NCI-H187 (cell line): ENCODE measurements at regions not wholly inside any gene's neighbourhood (a gene's known extent, or its start where the extent isn't known, plus 50 kb on each side); places are given as distances from the start of the nearest gene placed in this dataset.

Source experiments
- DNase-seq, 2 experiments: peaks; one replicate each; lab custom pipeline; 2025; lab: John Stamatoyannopoulos, UW

DNA sequence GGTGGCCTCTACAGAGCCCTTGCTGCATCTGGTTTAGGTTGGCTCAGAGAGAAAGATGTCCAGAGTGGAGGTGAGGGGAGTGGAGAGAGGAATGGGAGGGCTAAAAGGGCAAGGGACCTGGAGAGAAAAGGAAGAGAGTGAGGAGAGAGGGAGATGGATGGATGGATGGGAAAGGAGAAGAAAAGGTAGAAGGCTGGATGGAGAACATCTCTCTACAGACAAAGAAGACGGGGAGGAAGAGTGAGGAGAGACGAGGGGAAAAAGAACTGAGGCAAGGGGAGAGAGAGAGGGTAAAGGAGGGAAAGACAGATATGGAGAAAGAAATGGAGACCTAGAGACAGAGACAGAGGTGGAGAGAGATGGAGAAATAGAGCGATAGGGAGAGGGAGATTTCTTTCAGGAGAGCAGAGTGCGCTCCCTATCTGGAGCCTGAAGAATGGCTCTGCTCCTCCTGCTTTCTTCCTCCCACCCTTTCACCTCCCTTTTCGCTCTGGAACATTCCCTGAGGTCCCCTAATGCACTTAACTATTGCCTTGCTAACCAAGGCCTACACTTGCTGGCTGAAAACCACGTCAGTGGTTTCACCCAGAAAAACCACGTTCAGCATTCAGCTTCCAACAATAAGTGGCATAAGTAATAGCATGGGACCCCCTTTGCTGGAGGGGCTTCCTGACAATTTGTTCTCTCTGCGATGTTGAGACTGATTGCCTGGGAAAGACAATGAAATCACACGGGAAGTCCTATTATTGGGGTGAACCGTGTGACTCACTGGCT, 286.3 kb downstream of the CDH26 start:
- no peak for DNase-seq

DNA sequence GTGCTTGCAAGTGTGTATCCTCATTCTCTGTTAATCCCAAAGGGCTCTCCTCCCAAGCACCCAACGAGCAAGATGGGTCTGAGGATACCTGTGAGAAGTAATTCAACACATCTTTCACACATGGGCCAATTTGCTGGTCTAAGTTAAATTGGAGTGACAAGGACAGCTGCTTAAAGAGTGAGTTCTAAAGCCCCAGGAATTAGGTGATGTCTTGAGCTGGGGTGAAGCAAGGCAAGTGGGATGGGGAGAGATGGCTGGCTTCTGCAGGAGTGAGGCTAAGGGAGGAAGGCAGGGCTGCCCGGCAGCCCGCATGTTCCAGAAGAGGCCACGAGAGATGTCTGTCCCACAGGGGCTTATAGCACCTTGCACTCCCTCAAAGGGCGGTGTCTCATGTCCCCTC, 288.5 kb downstream of the CDH26 start:
- no peak for DNase-seq

DNA sequence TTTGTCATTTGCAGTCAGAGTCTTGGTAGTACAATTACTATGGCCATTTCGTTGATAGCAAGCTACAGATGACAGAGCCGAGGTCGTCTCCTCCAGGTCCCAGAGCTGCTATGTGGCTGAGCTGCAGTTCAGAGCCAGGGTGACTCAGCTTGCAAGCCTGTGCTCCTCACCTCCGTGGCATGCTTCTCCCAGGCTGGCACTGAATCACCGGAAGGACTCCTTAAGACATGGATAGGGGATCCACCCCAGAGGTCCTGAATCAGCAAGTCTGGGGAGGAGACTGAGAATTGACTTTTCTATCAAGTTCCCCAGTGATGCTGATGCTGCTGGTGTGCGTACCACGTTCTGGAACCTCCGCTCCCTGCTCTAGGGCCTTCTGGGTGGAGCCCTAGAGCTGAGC, 291.2 kb downstream of the CDH26 start:
- DNase-seq = no peak

GRCh38 chr20:60250251-60250650, 292.0 kb downstream of the CDH26 start:
- DNase-seq = no peak

- no peak for DNase-seq
These were observed 294.6 kb downstream of the CDH26 start for GRCh38 chr20:60252866-60253265.

DNA sequence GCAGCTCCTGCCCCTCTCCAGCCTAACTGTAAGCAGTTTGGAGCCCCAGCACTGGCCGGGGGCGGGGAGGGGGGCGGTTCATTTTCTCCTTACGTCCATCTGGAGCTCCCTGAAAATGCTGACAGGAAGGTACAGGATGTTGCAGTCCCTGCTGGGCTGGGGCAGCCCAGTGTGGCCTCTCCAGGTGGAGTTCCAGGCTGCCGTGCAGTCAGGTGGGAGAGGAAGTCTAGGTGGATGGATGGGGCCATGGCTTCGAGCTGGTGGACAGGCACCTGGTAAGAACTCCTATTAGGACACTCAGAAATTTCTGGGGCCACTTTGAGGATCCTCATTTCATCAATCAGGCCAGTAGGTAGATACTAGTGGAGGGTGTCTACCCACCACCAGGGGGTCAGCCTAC, 295.2 kb downstream of the CDH26 start:
- no peak for DNase-seq

- DNase-seq = no peak
These were observed 296.7 kb downstream of the CDH26 start for GRCh38 chr20:60254901-60255411.

- peak; percentile 47 to 54 for DNase-seq
These were observed 297.2 kb downstream of the CDH26 start for GRCh38 chr20:60255415-60255814.

DNA sequence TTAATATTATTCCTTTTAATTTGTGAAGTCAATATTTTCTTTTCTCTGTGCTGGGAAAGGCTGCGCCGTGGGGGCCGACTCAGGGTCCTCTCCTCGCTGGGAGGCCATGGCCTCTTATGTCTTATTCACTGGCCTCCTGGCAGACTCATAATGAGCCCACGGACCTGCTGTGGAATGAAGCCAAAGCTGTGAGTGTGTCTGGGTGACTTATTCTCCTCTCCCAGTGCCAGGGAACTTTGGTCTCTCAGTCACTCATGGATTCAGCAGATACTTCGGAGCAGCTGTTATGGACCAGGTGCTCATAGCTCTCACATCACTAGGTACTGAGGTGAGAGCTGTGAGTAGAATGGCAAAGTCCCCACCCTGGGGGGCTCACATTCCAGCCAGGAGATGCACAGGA, 297.6 kb downstream of the CDH26 start:
- no peak for DNase-seq

GRCh38 chr20:60256811-60257210, 298.6 kb downstream of the CDH26 start:
- no peak for DNase-seq

DNA sequence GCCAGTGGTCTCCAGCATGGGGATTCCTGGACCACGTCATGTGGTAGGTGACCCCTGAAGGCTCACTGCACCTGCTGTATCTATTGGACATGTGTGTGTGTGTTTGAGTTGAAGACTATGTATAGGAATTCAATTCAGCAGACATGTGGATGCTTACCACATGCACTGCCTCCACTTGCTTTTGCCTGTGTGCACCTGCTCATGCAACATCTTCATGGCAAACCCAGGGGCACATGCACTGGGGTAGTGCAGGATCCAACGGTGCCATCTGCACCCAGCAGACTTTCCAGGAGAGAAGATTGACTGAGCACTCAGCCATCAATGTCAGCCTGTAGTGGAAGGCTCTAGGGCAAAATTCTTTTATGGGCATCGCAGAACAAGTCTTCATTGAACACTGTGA, 299.4 kb downstream of the CDH26 start:
- no peak for DNase-seq

DNA sequence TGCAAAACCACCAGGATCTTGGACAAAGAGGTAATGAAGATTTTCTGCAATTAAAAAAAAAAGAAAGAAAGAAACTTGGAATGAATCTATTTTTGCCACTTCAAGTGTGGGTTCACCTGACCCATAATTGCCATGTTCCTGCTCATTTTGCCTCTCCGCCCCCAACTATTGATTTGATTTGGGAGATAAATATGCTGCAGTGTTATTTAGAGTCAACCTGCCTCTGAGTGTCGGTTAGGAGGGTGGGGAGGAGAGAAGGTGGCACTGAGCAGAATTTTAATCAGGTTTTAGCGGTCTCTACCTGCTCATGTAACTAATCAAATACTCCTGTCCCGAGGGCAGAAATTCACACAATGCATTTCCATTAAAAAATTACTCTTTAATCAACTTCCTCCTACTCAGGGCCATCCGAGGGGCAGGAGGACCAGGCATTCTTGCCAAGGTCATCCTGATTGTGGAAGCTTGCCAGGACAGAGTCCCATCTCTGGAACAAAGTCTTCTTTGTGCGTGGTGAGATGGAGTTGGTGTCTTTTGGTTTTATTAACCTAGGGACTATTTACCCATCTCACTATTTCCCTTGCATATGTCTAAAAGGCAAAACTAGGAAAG, 300.1 kb downstream of the CDH26 start:
- DNase-seq = no peak

DNA sequence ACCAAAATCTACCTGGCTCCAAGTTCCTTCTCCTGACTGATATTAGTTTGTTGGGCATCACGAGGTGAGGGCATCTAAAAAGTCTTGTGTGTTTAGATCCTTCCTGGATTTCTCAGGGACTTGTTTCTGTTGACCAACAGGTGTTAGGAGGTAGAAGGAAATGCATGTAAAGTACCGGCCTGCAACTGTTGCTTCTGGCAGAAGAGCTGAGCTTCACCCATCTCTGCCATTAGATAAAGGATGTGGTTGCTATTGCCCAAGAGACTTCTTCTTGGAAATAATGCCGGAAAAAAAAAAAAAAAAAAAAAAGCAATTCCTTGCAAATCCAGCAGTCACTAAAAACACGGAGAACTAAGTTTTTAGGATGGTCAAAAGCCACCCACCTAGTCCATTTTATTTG, 303.1 kb downstream of the CDH26 start:
- DNase-seq = no peak

DNA sequence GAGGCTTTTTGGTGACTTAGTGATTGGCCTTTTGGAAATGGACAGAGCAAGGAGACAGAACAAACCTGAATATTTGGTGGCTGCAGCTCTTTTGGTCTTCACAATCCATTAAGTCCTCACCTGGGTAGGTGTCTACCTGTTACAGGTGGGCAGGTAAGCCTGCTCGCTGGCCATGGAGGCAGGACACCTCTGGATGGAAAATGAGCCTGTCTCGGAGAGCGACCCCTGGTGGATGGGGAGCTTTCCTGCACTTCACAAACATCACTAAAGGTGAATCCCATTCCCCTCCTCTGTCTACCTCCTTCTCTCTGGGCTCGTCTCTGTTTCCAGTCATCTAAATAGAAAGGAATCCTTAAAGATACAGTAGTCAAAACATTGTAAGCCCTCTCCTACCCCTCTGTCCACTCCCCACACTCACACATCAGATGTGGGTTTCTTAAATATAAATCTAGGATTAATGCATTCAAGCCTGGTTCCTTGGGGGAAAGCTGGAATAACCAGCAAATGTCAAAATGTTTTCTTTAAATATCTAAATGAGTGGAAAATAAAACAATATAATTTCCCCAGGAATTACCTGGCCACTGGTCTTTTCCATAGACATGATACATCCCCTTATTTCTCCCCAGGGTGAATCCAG, 304.9 kb downstream of the CDH26 start:
- DNase-seq = no peak

- DNase-seq = no peak
These were observed 305.8 kb downstream of the CDH26 start for GRCh38 chr20:60263725-60264709.

DNA sequence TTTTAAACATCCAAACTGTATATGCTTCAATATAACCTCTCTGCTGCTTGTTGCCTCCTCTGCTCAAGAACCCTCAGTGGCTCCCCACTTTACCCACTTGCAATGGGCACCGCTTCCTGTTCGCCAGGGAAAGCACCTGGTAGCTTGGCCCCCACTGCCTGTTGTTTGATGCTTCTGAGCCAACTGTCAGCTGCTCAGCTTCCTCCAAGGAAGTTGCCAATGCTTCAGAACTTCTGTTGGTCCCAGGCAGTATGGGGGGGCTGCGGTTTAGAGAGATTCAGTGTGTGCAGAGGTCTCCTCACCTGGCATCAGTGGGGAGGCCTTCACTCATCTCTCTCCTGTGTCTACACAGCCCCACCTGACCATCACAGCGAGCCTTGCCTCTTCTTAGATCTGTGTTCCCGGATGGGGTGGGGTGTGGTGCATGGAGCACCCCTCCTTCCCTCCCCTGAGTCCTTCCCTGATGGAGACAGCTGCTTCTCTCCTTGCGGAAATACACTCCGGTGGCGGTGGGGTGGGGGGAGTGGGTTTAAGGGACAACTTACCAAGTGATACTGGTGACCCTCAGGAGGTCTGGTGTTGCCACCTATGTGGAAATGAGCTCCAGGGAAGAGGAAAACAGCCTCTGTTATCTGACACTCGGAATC, 308.1 kb downstream of the CDH26 start:
- no peak for DNase-seq

GRCh38 chr20:60268491-60268890, 310.3 kb downstream of the CDH26 start:
- DNase-seq = no peak

DNA sequence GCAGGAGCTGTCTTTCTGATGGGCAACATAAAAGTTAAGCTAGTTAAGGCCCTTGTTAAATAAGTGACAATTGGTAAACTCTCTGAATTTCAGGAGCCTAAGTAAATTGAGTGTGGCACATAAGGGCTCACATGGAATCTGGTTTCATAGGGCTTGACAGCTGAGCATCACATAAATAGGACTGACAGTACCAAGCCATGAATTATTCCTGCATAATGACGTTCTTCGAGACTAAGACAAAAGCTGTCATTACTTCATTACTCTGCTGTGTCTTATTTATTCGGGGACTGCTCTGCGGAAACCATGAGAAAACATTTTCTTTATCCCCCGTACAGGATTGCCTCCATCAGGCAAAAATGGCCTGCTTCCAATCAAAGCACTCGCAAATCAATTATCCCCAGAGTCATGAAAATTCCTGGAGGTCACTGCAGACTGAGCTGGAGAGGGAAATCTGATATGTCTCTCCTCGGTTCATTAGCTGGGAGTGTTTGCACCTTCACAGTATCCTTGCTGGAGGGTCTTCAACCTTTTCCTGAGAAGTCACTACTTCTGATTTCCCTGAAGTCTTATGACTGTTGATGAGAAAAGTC, 311.4 kb downstream of the CDH26 start:
- no peak for DNase-seq

DNA sequence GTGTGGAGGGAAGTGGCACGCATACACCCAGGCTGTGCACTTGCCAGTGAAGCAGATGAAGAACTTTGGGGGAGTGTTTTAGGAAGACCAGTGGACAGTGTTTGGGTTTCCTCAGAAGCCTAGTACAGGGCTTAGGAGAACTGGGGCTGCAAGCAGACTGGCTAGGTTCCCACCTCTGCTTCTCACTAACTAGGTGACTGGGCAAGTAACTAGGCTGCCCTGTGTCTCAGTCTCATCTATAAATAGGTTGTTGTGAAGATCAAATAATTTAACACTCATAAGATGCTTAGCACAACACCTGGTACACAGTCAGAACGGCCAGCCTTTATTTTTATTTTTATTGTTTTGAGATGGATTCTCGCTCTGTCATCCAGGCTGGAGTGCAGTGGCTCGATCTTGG, 312.1 kb downstream of the CDH26 start:
- no peak for DNase-seq

- DNase-seq = no peak
These were observed 313.4 kb downstream of the CDH26 start for GRCh38 chr20:60271597-60271996.

DNA sequence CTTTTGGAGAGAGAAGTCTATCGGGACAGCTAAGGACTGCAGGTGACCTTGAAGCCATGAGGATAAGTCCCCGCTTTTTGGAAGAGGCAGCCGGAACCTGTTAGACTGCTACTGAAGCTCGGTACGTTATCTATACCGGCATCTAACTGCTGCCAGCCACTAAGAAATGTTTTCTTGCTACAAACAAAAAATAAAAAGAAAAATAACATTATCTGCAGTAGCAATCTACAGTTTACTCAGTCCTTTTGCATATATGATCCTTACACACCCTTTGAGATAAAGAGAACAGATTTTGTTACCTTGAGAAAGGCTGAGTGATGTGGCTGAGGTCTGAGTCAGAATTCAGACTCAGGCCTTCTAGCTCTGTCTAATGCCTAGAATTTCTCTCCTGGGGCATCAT, 314.6 kb downstream of the CDH26 start:
- no peak for DNase-seq
